Endothelial cell of umbilical vein (primary cell): ENCODE measurements at regions not wholly inside any gene's neighbourhood (a gene's known extent, or its start where the extent isn't known, plus 50 kb on each side); places are given as distances from the start of the nearest gene placed in this dataset.

Experiments used
- BruUV-seq: library from RNA; stranded (reverse); fragments of 400-500 nt; replicated peaks from 2 replicates; lab custom pipeline; 2021; lab: Mats Ljungman, UMichigan
- CTCF ChIA-PET: fragments of 300-600, 350-600 bp; sonication (Branson Sonifier 250); formaldehyde crosslinking; loops from one replicate; lab custom pipeline; 2021; ENCODE audit warnings: antibody characterized with exemption, inconsistent platforms; lab: Charles Lee
- POLR2A ChIA-PET: fragments of 300-600, 350-600 bp; sonication (Branson Sonifier 250); formaldehyde crosslinking; loops from one replicate; lab custom pipeline; 2021; ENCODE audit warnings: antibody characterized with exemption, inconsistent platforms; lab: Charles Lee
- DNase-seq: peaks from one replicate; pipeline ENCODE4 v3.0.0-alpha.2; 2011; ENCODE audit warnings: low read depth, low spot score
- FAIRE-seq: peaks from 2 replicates; lab custom pipeline; 2011; peaks lifted over from hg19 to GRCh38; lab: Jason Lieb, UNC
- H2AFZ ChIP-seq: 2 replicates; pipeline ENCODE4 v1.6.0; 2012; ENCODE audit warnings: low read depth, low read length, control low read depth, inconsistent platforms
- H3K27ac ChIP-seq: 2 replicates; pipeline ENCODE4 v1.5.1; 2011; ENCODE audit warnings: low read depth, mild to moderate bottlenecking, control low read depth, low read length, moderate library complexity; ENCODE audit not compliant: insufficient read depth
- H3K27me3 ChIP-seq, 2 experiments: 2 replicates each; pipeline versions ENCODE4 v1.6.0 to v1.6.1; 2011; ENCODE audit warnings: low read length in 2 of 2, mixed read lengths in 1 of 2; ENCODE audit not compliant: control insufficient read depth in 2 of 2, insufficient read depth in 2 of 2
- H3K36me3 ChIP-seq, 2 experiments: 2 replicates in 1 of 2; 3 replicates in 1 of 2; pipeline ENCODE4 v1.5.1; 2011; ENCODE audit warnings: low read length in 2 of 2, mild to moderate bottlenecking in 1 of 2, moderate library complexity in 1 of 2; ENCODE audit not compliant: control insufficient read depth in 2 of 2, insufficient read depth in 2 of 2; ENCODE audit errors: extremely low read depth in 1 of 2
- H3K4me1 ChIP-seq: 3 replicates; pipeline ENCODE4 v1.5.1; 2011; ENCODE audit warnings: mild to moderate bottlenecking, low read length; ENCODE audit not compliant: control insufficient read depth, insufficient read depth; ENCODE audit errors: extremely low read depth
- H3K4me2 ChIP-seq: 2 replicates; pipeline ENCODE4 v1.6.1; 2011; ENCODE audit warnings: low read length, control low read depth, mixed read lengths; ENCODE audit not compliant: insufficient read depth
- H3K4me3 ChIP-seq, 3 experiments: fragments of 200-600 bp in 1 of 3; sonication (generic), shearing (Covaris generic) in 1 of 3; replicated peaks in 1 of 3; 2 replicates each; pipeline ENCODE4 v1.5.1; 2011 to 2016; ENCODE audit warnings: control low read depth in 3 of 3, low read length in 3 of 3, mild to moderate bottlenecking in 2 of 3, inconsistent platforms in 1 of 3, low read depth in 1 of 3, moderate library complexity in 1 of 3; ENCODE audit not compliant: insufficient read depth in 1 of 3
- H3K79me2 ChIP-seq: 2 replicates; pipeline ENCODE4 v1.6.0; 2012; ENCODE audit warnings: low read length, inconsistent platforms; ENCODE audit not compliant: control insufficient read depth, insufficient read depth
- H3K9ac ChIP-seq: replicated peaks from 2 replicates; pipeline ENCODE3; 2011; ENCODE audit warnings: low read length, control low read depth; ENCODE audit not compliant: insufficient read depth; ENCODE audit errors: extremely low read depth
- H3K9me1 ChIP-seq: replicated peaks from 3 replicates; pipeline ENCODE4 v1.6.0; 2011; ENCODE audit warnings: mild to moderate bottlenecking, low read length; ENCODE audit not compliant: control insufficient read depth, insufficient read depth; ENCODE audit errors: extremely low read depth
- H3K9me3 ChIP-seq: replicated peaks from 2 replicates; pipeline ENCODE4 v1.5.1; 2012; ENCODE audit warnings: low read length, inconsistent platforms; ENCODE audit not compliant: control insufficient read depth, insufficient read depth
- H4K20me1 ChIP-seq: replicated peaks from 2 replicates; pipeline ENCODE3; 2011; ENCODE audit warnings: mild to moderate bottlenecking, low read length; ENCODE audit not compliant: control insufficient read depth, insufficient read depth; ENCODE audit errors: extremely low read depth
- FOS ChIP-seq: IDR thresholded peaks from 2 replicates; pipeline ENCODE4 v1.6.1; 2011; ENCODE audit warnings: mild to moderate bottlenecking, low read length, moderate library complexity, borderline replicate concordance; ENCODE audit not compliant: insufficient read depth
- GATA2 ChIP-seq: IDR thresholded peaks from 2 replicates; pipeline ENCODE4 v1.7.0; 2011; ENCODE audit warnings: low read depth, mild to moderate bottlenecking, moderate library complexity, mixed read lengths, low read length; ENCODE audit not compliant: insufficient read length, insufficient read depth
- JUN ChIP-seq: IDR thresholded peaks from 2 replicates; pipeline ENCODE4 v1.6.1; 2011; ENCODE audit warnings: borderline replicate concordance, low read depth; ENCODE audit not compliant: insufficient read length, insufficient read depth
- MYC ChIP-seq: IDR thresholded peaks from one replicate; pipeline ENCODE4 v1.6.1; 2011; ENCODE audit warnings: mild to moderate bottlenecking, low read depth, low read length
- POLR2A ChIP-seq: IDR thresholded peaks from 2 replicates; pipeline ENCODE4 v1.6.1; 2012; ENCODE audit warnings: low read depth, mild to moderate bottlenecking, control low read depth, low read length
- POLR2AphosphoS5 ChIP-seq: IDR thresholded peaks from 2 replicates; pipeline ENCODE4 v1.6.1; 2012; ENCODE audit warnings: low read depth, mild to moderate bottlenecking, control low read depth, low read length, moderate library complexity; ENCODE audit not compliant: insufficient read depth
- dilution Hi-C: fragments of 300-500 bp; cut with MboI; formaldehyde crosslinking; loops from one replicate; pipeline ENCODE4 v1.15.0; 2019; ENCODE audit warnings: low sequenced_read_pairs; ENCODE audit not compliant: extremely low pct_ligation_motif_present
- intact Hi-C: fragments of 100-400 bp; cut with micrococcal nuclease; formaldehyde crosslinking; loops from one replicate; pipeline ENCODE4 v1.10.0; 2022
- TF ChIP-seq, protein P1 (sequence below): IDR thresholded peaks from 2 replicates; pipeline ENCODE4 v1.6.1; 2011; ENCODE audit not compliant: insufficient read depth, insufficient read length
- TF ChIP-seq, protein P2 (sequence below), 2 donors: IDR thresholded peaks; 1 replicate in 1 of 2; 2 replicates in 1 of 2; pipeline ENCODE4 v1.5.1; 2011; ENCODE audit warnings: low read length in 2 of 2, mild to moderate bottlenecking in 2 of 2, moderate library complexity in 2 of 2, control low read depth in 1 of 2, inconsistent platforms in 1 of 2, low read depth in 1 of 2; ENCODE audit not compliant: insufficient read depth in 1 of 2; ENCODE audit errors: extremely low read depth in 1 of 2

DNA sequence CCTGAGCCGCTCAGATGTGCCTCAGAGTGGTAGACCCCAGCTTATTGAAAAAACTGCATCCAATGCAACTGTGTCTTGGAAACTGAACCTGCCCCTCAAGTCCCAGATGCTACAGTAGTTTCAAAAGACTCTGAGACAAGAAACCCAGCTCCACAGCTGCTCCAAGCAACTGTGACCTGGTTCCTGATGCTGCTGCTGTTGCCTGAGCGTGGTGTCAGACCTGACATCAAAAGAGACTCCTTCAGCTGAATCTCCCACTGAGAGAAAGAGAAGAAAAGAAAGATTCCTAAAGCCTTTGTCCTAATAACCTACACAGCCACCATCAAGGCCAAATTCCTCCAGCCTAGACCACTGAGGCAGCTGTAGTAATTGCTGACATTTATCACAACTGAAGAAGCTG is 630.1 kb downstream of the STIM2 start:
- H3K9me3 ChIP-seq: peaks cover 4% of the 10 kb centered on the region
- no peak overlapping the region for H2AFZ ChIP-seq
- POLR2A ChIA-PET: no interaction called here
- no peak for DNase-seq
- no peaks in the 10 kb centered on the region for H3K79me2 ChIP-seq
- no peaks in the 10 kb centered on the region for H3K4me1 ChIP-seq
- no peak overlapping the region for H3K9ac ChIP-seq
- H3K9me1 ChIP-seq: no peaks in the 10 kb centered on the region
- intact Hi-C loops: no loop called here
- no peaks in the 10 kb centered on the region for H4K20me1 ChIP-seq
- no peak overlapping the region for H3K4me3 ChIP-seq
- H3K4me2 ChIP-seq: no peak overlapping the region
- H3K36me3 ChIP-seq: no peaks in the 10 kb centered on the region
- no peak overlapping the region for H3K27ac ChIP-seq
- dilution Hi-C loops: no loop called here
- no peak for FAIRE-seq
- TF ChIP-seq, protein P1, sequence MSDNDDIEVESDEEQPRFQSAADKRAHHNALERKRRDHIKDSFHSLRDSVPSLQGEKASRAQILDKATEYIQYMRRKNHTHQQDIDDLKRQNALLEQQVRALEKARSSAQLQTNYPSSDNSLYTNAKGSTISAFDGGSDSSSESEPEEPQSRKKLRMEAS: no peak
- TF ChIP-seq POLR2A (no peak), FOS (no peak), JUN (no peak), POLR2AphosphoS5 (no peak), GATA2 (no peak), MYC (no peak)
- TF ChIP-seq, protein P2, sequence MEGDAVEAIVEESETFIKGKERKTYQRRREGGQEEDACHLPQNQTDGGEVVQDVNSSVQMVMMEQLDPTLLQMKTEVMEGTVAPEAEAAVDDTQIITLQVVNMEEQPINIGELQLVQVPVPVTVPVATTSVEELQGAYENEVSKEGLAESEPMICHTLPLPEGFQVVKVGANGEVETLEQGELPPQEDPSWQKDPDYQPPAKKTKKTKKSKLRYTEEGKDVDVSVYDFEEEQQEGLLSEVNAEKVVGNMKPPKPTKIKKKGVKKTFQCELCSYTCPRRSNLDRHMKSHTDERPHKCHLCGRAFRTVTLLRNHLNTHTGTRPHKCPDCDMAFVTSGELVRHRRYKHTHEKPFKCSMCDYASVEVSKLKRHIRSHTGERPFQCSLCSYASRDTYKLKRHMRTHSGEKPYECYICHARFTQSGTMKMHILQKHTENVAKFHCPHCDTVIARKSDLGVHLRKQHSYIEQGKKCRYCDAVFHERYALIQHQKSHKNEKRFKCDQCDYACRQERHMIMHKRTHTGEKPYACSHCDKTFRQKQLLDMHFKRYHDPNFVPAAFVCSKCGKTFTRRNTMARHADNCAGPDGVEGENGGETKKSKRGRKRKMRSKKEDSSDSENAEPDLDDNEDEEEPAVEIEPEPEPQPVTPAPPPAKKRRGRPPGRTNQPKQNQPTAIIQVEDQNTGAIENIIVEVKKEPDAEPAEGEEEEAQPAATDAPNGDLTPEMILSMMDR (IDR thresholded peaks at IDR 0.05; ENCODE audit: extremely low read depth in 1 of 2, insufficient read depth in 1 of 2, low read depth in 1 of 2, low read length in 2 of 2): no peak
- no peaks in the 10 kb centered on the region for H3K27me3 ChIP-seq
- no TSS peak for BruUV-seq
- CTCF ChIA-PET: no interaction called here
